ENCODE measurements at regions not wholly inside any gene's neighbourhood (a gene's known extent, or its start where the extent isn't known, plus 50 kb on each side); places are given as distances from the start of the nearest gene placed in this dataset.

- TF ChIP-seq CTCF (IDR thresholded peaks at IDR 0.05) (no peak), TEAD1 (CRISPR knock-in tag; IDR thresholded peaks at IDR 0.05) (no peak), ESRRA (CRISPR knock-in tag; IDR thresholded peaks at IDR 0.05; ENCODE audit: borderline replicate concordance) (no peak), USF2 (CRISPR knock-in tag; IDR thresholded peaks at IDR 0.05) (no peak), MLX (CRISPR knock-in tag; IDR thresholded peaks at IDR 0.05) (no peak)
Observed at GRCh38 chr13:106865716-106866440, 297.9 kb upstream of the ARGLU1 start.
